VCaP (cell line): ENCODE measurements at regions not wholly inside any gene's neighbourhood (a gene's known extent, or its start where the extent isn't known, plus 50 kb on each side); places are given as distances from the start of the nearest gene placed in this dataset.

ENCODE experiments used
- H3K27ac ChIP-seq: fragments of 450-650 bp; 2 replicates; pipeline ENCODE4 v1.5.1; 2017
- TF ChIP-seq, protein P1 (sequence below): fragments of 450-650 bp; conservative IDR thresholded peaks from 2 replicates; pipeline ENCODE4 v1.5.1; 2017; ENCODE audit warnings: mild to moderate bottlenecking, moderate library complexity

DNA sequence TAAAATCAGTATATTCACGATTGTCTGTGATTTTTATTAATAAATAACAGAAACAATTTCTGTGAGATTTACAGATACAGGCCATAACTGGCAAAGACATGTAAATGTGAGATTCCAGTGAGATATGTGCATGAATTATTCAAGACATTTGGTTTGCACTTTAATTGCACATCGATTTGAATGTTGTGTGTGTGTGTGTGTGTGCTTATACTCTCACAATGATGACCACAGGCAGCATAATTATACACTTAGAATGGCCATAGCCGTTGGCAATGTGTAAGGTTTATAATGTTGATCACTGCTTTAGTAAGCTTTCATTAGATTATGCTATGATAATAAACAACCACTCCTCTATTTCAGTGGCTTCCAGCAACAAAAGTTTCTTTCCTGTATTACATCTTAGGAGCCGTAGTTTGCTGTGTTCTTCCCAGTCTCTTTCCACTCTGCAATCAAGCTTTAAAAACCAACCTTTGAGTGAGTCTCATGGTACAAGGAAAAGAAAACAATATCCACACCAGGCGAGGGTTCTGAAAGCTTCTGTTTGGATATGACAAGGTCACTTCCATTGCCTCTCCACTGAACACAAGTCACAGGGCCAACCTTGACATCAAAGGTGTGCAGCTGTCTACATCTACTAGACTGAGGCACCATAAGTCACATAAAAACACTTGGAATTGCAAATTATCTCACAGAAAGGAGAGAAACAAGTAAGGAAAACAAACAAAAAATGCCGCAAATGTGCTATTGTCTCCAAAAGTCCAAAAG lies 897.7 kb downstream of the RAB28 start:
- TF ChIP-seq, protein P1, sequence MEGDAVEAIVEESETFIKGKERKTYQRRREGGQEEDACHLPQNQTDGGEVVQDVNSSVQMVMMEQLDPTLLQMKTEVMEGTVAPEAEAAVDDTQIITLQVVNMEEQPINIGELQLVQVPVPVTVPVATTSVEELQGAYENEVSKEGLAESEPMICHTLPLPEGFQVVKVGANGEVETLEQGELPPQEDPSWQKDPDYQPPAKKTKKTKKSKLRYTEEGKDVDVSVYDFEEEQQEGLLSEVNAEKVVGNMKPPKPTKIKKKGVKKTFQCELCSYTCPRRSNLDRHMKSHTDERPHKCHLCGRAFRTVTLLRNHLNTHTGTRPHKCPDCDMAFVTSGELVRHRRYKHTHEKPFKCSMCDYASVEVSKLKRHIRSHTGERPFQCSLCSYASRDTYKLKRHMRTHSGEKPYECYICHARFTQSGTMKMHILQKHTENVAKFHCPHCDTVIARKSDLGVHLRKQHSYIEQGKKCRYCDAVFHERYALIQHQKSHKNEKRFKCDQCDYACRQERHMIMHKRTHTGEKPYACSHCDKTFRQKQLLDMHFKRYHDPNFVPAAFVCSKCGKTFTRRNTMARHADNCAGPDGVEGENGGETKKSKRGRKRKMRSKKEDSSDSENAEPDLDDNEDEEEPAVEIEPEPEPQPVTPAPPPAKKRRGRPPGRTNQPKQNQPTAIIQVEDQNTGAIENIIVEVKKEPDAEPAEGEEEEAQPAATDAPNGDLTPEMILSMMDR, result no peak
- H3K27ac ChIP-seq, result no peak overlapping the region

DNA sequence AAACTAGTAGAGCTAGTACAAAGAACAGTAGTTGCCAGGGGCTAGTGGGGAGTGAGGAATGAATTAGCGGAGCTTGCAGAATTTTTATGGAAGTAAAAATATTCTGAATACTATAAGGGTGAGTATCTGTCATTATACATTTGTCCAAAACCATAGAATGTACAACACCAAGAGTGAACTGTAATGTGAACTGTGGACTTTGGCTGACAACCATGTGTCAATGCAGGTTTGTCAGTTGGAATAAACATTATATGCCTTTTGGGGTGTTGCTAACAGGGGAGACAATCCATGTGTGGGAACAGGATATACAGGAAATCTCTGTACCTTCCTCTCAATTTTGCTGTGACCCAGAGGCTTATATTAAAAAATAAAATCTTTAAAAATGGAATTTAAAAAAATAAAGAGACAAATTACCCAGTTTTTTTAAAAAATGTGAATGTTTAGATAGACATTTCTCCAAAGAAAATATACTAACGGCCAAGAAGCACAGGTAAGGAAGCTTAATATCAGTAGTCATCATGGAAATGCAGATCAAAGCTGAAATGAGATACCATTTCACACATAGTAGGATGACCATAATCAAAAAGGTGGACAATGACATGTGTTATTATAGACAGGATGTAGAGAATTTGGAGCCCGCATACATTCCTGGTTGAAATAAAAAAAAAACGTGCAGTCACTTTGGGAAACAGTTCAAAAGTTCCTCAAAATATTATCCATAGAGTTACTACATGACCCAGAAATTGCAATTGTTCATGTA lies 899.8 kb downstream of the RAB28 start:
- H3K27ac ChIP-seq, result no peak overlapping the region
- TF ChIP-seq, protein P1, result no peak

DNA sequence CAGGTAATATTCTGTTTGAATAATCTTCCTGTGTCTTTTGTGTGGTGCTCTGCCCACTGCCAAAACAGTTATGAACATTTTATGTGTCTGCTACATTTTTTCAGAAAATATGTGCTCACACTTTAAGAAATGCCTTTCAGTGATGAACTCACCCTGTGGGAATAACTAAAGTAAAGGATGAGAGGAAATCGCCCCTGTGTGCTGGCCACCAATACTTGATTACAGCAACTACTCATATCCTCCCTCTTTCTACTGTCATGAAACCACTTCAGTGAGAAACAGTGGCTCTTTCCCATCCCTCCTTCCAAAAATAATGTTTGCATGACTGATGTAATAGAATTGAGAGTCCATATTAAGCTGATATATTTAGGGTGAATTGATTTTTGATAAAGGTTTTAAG lies 900.9 kb downstream of the RAB28 start:
- TF ChIP-seq, protein P1, result no peak
- no peak overlapping the region for H3K27ac ChIP-seq

DNA sequence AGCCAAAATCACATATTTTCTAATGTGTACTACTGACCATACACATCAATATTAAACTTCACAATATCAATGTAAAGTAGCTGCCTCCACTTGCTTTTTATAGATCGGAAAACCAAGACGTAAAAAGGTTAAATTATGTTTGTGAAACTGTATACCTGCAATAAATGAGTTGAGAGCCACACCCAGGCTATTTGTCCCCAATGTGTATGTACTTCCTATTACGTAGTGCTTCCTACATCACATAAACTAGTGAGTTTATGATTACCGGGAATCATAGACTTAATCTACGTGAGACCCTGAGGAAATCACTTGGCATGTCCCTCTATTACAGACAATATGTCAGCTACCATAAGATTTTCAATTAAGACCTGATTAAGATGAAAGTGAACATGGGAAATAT lies 903.4 kb downstream of the RAB28 start:
- H3K27ac ChIP-seq, result no peak overlapping the region
- TF ChIP-seq, protein P1, result no peak

DNA sequence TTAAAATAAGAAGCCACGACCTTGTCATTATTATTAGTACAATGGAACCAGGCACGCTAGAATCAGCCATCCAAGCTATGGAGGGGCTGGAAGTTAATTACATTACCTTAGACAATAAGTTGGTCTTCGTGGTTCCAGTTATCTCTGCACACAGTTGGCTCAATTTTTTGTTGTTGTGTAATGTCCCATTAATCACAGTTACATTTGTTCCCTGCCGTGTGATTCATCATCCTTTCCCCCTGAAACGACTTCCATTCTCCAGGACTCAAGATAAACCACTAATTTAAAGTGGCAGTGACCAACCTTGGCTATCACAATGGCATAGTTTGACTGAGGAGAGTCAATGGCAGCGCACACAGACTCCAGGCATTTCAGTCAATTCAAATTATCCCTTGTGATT lies 905.0 kb downstream of the RAB28 start:
- no peak overlapping the region for H3K27ac ChIP-seq
- TF ChIP-seq, protein P1, result no peak

DNA sequence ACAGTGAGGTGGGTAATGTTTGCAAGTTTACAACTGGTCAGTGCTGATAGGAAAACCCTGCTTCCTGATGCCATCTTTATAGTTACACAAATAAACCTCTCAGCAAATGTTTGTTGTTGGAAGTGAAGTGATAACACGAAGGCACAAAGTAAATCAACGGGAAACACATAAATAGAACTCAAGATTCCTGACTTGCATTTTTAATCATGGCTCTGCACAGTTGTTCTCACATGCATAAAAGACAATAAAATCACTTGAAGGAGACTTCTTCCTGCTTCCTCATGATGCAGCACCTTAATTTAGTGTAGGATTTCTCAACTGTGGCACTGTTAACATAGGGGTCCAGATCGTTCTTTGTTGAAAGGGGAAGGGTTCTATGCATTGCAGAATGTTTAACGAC lies 907.7 kb downstream of the RAB28 start:
- no peak overlapping the region for H3K27ac ChIP-seq
- TF ChIP-seq, protein P1, result no peak

DNA sequence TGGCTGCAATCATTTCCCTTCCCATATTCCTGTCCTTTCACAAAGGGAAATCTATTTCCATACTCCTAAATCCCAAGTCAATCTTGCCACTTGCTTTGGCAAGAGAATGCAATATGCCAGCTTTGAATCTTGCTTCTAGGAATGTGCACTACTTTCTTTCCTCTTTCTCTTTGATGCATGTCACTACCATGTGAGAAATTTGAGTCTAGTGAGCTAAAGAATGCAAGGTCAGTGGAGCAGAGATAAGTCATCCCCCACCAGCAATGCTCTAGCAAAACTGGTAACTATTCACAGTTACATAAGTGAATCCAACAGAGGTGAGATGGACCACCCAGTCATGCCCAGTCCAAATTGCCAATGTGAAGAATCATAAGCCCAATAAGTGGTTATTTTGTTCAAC lies 910.4 kb downstream of the RAB28 start:
- H3K27ac ChIP-seq, result no peak overlapping the region
- TF ChIP-seq, protein P1, result no peak
